C1 segment of cervical spinal cord (tissue), 14 donors: ENCODE measurements at regions not wholly inside any gene's neighbourhood (a gene's known extent, or its start where the extent isn't known, plus 50 kb on each side); places are given as distances from the start of the nearest gene placed in this dataset.

Experiments
- DNase-seq, 14 donors: peaks; one replicate each; lab custom pipeline; 2025; lab: John Stamatoyannopoulos, UW

GRCh38 chr16:54679531-54679930 is 251.1 kb upstream of the IRX5 start:
- DNase-seq, result no peak

- no peak for DNase-seq
These were observed 253.2 kb upstream of the IRX5 start for GRCh38 chr16:54677308-54677950.

- DNase-seq, result no peak
These were observed 257.4 kb upstream of the IRX5 start for GRCh38 chr16:54673313-54673712.

GRCh38 chr16:54672500-54672899 is 258.2 kb upstream of the IRX5 start:
- no peak for DNase-seq

DNA sequence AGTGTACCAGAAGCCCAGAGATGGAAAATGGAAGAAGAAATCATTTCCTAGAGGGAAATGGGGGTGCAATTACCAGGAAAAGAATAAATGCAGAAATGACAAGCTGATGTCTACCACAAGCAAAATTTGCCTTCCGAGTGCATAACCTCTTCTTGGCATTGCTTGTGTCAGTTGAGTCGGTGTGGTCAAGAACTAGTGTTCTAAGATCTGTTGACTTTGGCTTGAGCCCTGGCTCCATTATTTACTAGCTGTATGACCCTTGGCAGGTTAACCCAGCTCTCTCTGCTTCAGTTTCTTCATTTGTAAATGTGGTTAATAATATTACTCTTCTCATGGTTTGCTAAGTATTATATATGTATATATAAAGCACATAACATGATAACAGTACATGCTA is 273.0 kb upstream of the IRX5 start:
- DNase-seq, result no peak

GRCh38 chr16:54657058-54657708 is 273.5 kb upstream of the IRX5 start:
- no peak for DNase-seq

DNA sequence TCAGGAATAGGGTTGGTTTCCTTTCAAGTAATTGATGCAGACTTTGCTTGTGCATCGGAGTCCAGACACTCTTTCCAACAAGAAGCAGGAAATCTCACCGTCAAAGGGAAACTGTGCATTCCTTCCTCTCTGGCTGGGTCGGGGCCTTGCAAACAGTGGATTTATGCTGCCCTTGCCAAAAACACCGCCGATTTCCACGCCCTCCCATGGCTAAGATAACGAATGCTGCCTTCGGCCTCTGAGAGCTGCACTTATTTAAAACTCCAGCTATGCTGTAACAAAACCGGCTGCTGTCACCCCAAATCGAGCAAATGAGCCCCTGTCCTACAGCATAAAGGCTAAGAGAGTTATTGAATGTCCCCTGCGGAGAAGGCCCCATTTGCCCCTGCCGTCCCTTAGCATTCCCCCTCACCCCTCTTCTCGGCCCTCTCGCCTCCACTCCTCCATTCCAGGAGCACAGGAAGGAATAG is 275.5 kb upstream of the IRX5 start:
- DNase-seq, result no peak

DNA sequence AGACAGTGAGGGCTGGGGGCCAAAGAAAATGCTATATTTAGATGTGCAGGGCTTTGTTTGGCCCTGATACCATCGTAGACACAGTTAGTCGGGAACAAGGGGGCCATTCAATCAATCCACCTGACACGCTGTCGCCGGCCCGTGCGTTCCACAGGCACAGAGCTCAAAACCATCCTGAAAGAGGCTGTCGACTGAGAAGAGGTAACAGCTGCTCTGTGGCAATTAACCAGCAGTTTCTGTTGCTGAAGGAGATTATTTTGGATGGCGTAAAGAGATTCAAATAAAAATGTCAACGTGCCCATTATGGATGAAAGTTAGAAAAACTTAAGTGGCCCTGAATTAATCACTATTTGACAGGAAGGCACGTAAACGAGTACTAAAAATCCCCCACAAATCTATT is 276.2 kb upstream of the IRX5 start:
- no peak for DNase-seq

- no peak for DNase-seq
These were observed 278.4 kb upstream of the IRX5 start for GRCh38 chr16:54652201-54652770.

- DNase-seq, result peak in 4 of 14 donors; percentile 5 to 34 (median 12)
These were observed 279.0 kb upstream of the IRX5 start for GRCh38 chr16:54651440-54652195.

GRCh38 chr16:54649876-54650275 is 280.8 kb upstream of the IRX5 start:
- DNase-seq, result no peak

DNA sequence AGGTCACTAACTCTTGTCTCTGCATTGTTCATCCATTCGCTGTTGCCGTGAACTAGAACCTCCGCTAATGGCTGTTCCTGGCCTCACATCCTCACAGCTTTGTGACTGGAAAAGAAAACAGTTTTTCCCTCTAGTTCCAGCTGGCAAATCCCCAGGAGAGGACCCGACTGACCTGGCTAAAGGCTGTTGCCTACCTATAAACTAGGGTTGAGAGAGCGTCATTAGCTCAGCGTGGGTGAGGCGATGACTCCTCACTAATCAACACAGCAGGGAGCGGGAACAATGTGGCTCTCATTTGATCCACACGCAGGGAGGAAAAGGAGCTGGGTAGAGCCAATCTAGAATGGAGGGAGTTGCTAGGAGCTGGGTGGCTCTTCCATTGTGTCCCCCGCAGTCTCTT is 282.1 kb upstream of the IRX5 start:
- DNase-seq, result no peak

DNA sequence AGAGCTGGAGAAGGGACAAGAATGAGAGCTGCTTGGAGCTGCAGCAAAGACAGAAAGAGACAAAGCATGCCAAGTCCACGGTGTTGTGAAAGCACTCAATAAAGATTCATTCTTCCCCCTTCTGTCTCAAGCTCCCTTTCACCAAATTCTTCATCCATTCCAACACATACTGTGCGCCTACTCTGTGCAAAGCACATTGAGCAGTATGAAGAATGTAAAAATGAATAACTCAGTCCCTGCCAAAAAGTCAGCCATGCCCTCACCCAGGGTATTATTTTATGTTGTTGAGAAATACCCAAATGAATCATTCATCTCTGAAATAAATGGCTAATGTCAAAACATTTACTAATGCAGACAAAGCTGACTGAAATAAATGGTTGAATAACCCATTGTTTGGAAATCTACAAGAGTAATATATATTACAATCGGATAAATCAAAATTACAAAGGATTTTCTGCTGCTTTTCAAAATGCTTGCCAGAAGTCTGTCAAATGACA is 282.9 kb upstream of the IRX5 start:
- no peak for DNase-seq

DNA sequence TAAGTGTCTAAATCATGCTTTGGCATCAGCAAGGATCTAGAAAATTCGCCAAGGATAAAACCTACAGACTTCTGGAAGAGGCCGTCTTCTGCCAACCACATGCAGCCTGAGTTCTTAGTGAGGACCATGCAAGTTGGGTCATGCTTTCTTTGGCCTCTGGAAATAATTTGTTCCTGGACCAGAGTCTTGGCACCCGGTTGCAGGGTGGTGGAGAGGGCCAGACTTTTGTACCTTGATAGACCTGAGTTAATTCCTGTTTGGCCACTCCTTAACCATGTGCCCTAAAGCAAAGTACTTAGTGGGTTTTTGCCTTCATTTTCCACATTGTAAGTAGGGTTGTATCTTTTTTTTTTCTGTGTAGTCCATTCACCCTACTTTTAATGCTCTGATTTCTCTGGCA is 283.4 kb upstream of the IRX5 start:
- no peak for DNase-seq

DNA sequence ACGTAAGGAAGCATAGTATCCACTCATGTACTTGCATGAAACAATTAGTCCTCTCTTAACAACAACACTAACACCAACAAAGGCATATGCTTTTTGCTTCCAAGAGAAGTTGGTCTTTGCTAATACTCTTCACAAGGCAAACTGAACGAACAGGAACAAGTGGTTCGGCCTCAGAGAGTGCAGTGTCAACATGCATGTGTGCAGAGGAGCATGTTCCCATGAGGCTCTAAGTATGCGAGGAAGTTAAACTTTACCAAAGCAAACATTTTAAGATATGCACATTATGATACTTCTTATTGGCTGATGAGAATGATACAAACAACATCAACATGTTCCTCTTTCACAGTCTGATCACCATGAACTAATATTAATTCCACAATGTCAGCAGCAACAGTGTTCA is 285.3 kb upstream of the IRX5 start:
- DNase-seq, result no peak

DNA sequence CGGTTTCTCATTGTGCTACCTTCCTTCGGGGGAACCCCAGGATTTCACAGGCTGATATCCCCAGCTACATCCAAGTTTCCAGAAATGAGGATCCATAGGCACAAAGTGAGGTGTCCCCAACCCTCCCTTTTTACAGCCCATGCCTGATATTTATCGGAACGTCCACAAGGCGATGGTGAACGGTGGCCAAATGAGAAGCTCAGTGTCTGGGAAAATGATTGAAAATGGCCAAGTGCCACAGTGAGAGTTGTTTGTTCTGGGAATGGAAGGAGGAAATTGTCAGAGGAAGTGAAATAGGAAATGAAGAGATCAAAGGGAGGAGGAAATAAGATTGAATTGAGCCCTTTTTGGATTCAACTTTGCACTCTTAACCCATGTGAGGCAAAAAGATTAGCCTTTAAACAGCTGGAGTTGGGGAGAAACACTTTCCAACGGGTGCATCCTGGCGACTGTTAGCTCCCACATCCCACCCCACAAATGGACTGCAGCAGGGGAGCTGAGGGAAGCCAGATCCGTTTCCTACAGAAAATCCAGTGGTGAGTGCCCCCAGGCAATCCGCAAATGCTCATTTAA is 294.4 kb upstream of the IRX5 start:
- no peak for DNase-seq

DNA sequence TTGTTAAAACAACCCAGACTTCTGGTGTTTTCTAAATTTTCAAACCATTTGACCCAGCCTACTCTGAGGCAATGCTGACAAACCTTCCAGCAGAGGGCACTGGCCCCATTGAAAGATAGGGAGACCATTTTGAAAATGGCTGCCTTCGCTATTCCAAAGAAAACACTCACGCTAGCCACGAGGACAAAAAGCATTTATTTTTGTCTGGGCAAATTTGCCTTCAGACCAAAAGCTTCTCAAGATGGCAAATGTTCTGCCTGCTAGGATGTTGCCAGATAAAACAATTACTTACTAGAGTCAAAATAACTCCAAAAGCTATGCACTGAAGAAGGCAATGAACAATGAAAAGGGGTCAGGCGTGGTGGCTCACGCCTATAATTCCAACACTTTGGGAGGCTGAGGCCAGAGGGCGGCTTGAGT is 296.7 kb upstream of the IRX5 start:
- peak in 3 of 14 donors; percentile 6 to 36 (median 11) for DNase-seq

GRCh38 chr16:54632322-54633220 is 298.1 kb upstream of the IRX5 start:
- DNase-seq, result no peak

DNA sequence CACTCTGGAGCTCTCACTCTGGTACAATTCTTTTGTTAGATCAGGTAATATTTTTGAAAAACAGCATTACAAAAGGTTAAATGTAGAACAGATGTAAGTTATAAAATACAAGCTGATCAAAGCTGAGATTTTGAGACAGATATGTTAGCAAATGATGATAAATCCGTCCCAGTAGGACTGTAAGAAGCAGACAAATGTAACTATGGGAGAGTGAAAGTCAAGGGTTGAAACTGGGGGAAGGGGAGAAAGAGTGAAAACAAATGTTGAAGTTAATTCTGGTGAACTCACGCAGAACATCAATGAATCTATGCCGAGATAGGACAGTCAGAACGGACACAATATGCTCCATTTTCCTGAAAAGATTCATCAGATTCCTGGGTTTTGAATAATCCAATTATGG is 298.9 kb upstream of the IRX5 start:
- no peak for DNase-seq

- no peak for DNase-seq
These were observed 300.2 kb upstream of the IRX5 start for GRCh38 chr16:54630284-54630967.
